ENCODE measurements at regions not wholly inside any gene's neighbourhood (a gene's known extent, or its start where the extent isn't known, plus 50 kb on each side); places are given as distances from the start of the nearest gene placed in this dataset.

- no peak overlapping the region for H3K27ac ChIP-seq
Observed at GRCh38 chr4:57658673-57659072, 548.5 kb upstream of the IGFBP7 start.

GRCh38 chr4:57658188-57658587, 548.0 kb upstream of the IGFBP7 start:
- Histone ChIP-seq H3K4me3 (no peak overlapping the region), H3K4me1 (replicated peaks) (no peaks in the 10 kb centered on the region), H3K27me3 (replicated peaks) (no peaks in the 10 kb centered on the region), H3K27ac (no peak overlapping the region), H3K9me3 (replicated peaks) (no peaks in the 10 kb centered on the region), H3K36me3 (no peaks in the 10 kb centered on the region)
- DNase-seq (ENCODE audit: low read depth in 1 of 2, low spot score in 2 of 2) = no peak

More at GRCh38 chr4:57658673-57659072, 548.5 kb upstream of the IGFBP7 start:
- H3K9me3 ChIP-seq (replicated peaks) = no peaks in the 10 kb centered on the region
- H3K36me3 ChIP-seq = no peaks in the 10 kb centered on the region
- no peak overlapping the region for H3K4me3 ChIP-seq
- no peaks in the 10 kb centered on the region for H3K4me1 ChIP-seq (replicated peaks)
- DNase-seq (ENCODE audit: low read depth in 1 of 2, low spot score in 2 of 2) = no peak
- H3K27me3 ChIP-seq (replicated peaks) = no peaks in the 10 kb centered on the region

- Histone ChIP-seq H3K4me3 (no peak overlapping the region), H3K27me3 (replicated peaks) (no peaks in the 10 kb centered on the region), H3K27ac (no peak overlapping the region), H3K36me3 (no peaks in the 10 kb centered on the region), H3K9me3 (replicated peaks) (no peaks in the 10 kb centered on the region), H3K4me1 (replicated peaks) (no peaks in the 10 kb centered on the region)
- DNase-seq (ENCODE audit: low read depth in 1 of 2, low spot score in 2 of 2) = no peak
Observed at GRCh38 chr4:57655342-57655741, 545.2 kb upstream of the IGFBP7 start.

- no peaks in the 10 kb centered on the region for H3K4me1 ChIP-seq (replicated peaks)
- no peaks in the 10 kb centered on the region for H3K27me3 ChIP-seq (replicated peaks)
- no peak overlapping the region for H3K4me3 ChIP-seq
- H3K27ac ChIP-seq = no peak overlapping the region
- no peak for DNase-seq (ENCODE audit: low read depth in 1 of 2, low spot score in 2 of 2)
- no peaks in the 10 kb centered on the region for H3K9me3 ChIP-seq (replicated peaks)
- no peaks in the 10 kb centered on the region for H3K36me3 ChIP-seq
Observed at GRCh38 chr4:57652779-57653178, 542.6 kb upstream of the IGFBP7 start.

GRCh38 chr4:57640391-57641100, 530.4 kb upstream of the IGFBP7 start:
- no peaks in the 10 kb centered on the region for H3K9me3 ChIP-seq (replicated peaks)
- H3K36me3 ChIP-seq = no peaks in the 10 kb centered on the region
- no peak for DNase-seq (ENCODE audit: low read depth in 1 of 2, low spot score in 2 of 2)
- H3K4me1 ChIP-seq (replicated peaks) = no peaks in the 10 kb centered on the region
- H3K4me3 ChIP-seq = no peak overlapping the region
- no peak overlapping the region for H3K27ac ChIP-seq
- no peaks in the 10 kb centered on the region for H3K27me3 ChIP-seq (replicated peaks)

GRCh38 chr4:57639561-57640382, 529.6 kb upstream of the IGFBP7 start:
- Histone ChIP-seq H3K4me3 (no peak overlapping the region), H3K36me3 (no peaks in the 10 kb centered on the region), H3K9me3 (replicated peaks) (no peaks in the 10 kb centered on the region), H3K27ac (no peak overlapping the region), H3K27me3 (replicated peaks) (no peaks in the 10 kb centered on the region), H3K4me1 (replicated peaks) (no peaks in the 10 kb centered on the region)
- DNase-seq (ENCODE audit: low read depth in 1 of 2, low spot score in 2 of 2) = no peak

GRCh38 chr4:57635910-57636309, 525.7 kb upstream of the IGFBP7 start:
- DNase-seq (ENCODE audit: low read depth in 1 of 2, low spot score in 2 of 2) = no peak
- H3K27ac ChIP-seq = no peak overlapping the region
- H3K4me1 ChIP-seq (replicated peaks) = no peaks in the 10 kb centered on the region
- no peak overlapping the region for H3K4me3 ChIP-seq
- no peaks in the 10 kb centered on the region for H3K36me3 ChIP-seq
- H3K27me3 ChIP-seq (replicated peaks) = no peaks in the 10 kb centered on the region
- H3K9me3 ChIP-seq (replicated peaks) = no peaks in the 10 kb centered on the region

- Histone ChIP-seq H3K4me1 (replicated peaks) (no peaks in the 10 kb centered on the region), H3K27me3 (replicated peaks) (no peaks in the 10 kb centered on the region), H3K36me3 (no peaks in the 10 kb centered on the region), H3K27ac (no peak overlapping the region), H3K9me3 (replicated peaks) (no peaks in the 10 kb centered on the region), H3K4me3 (no peak overlapping the region)
- no peak for DNase-seq (ENCODE audit: low read depth in 1 of 2, low spot score in 2 of 2)
Observed at GRCh38 chr4:57633212-57633859, 523.2 kb upstream of the IGFBP7 start.

GRCh38 chr4:57632564-57632963, 522.4 kb upstream of the IGFBP7 start:
- no peaks in the 10 kb centered on the region for H3K36me3 ChIP-seq
- DNase-seq (ENCODE audit: low read depth in 1 of 2, low spot score in 2 of 2) = no peak
- no peak overlapping the region for H3K27ac ChIP-seq
- no peaks in the 10 kb centered on the region for H3K4me1 ChIP-seq (replicated peaks)
- no peaks in the 10 kb centered on the region for H3K9me3 ChIP-seq (replicated peaks)
- H3K27me3 ChIP-seq (replicated peaks) = no peaks in the 10 kb centered on the region
- H3K4me3 ChIP-seq = no peak overlapping the region

GRCh38 chr4:57631147-57631546, 521.0 kb upstream of the IGFBP7 start:
- Histone ChIP-seq H3K36me3 (no peaks in the 10 kb centered on the region), H3K9me3 (replicated peaks) (no peaks in the 10 kb centered on the region), H3K27ac (no peak overlapping the region), H3K27me3 (replicated peaks) (no peaks in the 10 kb centered on the region), H3K4me3 (no peak overlapping the region), H3K4me1 (replicated peaks) (no peaks in the 10 kb centered on the region)
- DNase-seq (ENCODE audit: low read depth in 1 of 2, low spot score in 2 of 2) = no peak

GRCh38 chr4:57628004-57628403, 517.8 kb upstream of the IGFBP7 start:
- Histone ChIP-seq H3K4me3 (no peak overlapping the region), H3K27ac (no peak overlapping the region), H3K27me3 (replicated peaks) (no peaks in the 10 kb centered on the region), H3K4me1 (replicated peaks) (no peaks in the 10 kb centered on the region), H3K9me3 (replicated peaks) (no peaks in the 10 kb centered on the region), H3K36me3 (no peaks in the 10 kb centered on the region)
- DNase-seq (ENCODE audit: low read depth in 1 of 2, low spot score in 2 of 2) = no peak

- H3K4me1 ChIP-seq (replicated peaks) = no peaks in the 10 kb centered on the region
- H3K9me3 ChIP-seq (replicated peaks) = no peaks in the 10 kb centered on the region
- H3K27me3 ChIP-seq (replicated peaks) = no peaks in the 10 kb centered on the region
- H3K36me3 ChIP-seq = no peaks in the 10 kb centered on the region
- H3K4me3 ChIP-seq = no peak overlapping the region
- no peak overlapping the region for H3K27ac ChIP-seq
- DNase-seq (ENCODE audit: low read depth in 1 of 2, low spot score in 2 of 2) = no peak
Observed at GRCh38 chr4:57614257-57614932, 504.2 kb upstream of the IGFBP7 start.

- Histone ChIP-seq H3K27ac (no peak overlapping the region), H3K36me3 (no peaks in the 10 kb centered on the region), H3K9me3 (replicated peaks) (no peaks in the 10 kb centered on the region), H3K4me1 (replicated peaks) (no peaks in the 10 kb centered on the region), H3K4me3 (no peak overlapping the region), H3K27me3 (replicated peaks) (no peaks in the 10 kb centered on the region; the same call in 1 of the 2 replicates)
- DNase-seq (ENCODE audit: low read depth in 1 of 2, low spot score in 2 of 2) = no peak
Observed at GRCh38 chr4:57612279-57612678, 502.1 kb upstream of the IGFBP7 start.

All from SJSA1 (cell line).